ENCODE measurements at regions not wholly inside any gene's neighbourhood (a gene's known extent, or its start where the extent isn't known, plus 50 kb on each side); places are given as distances from the start of the nearest gene placed in this dataset.

- no peak for ATAC-seq (ENCODE audit: low read depth)
- Histone ChIP-seq H3K9me3 (ENCODE audit: control extremely low read depth in 1 of 3, control insufficient read depth in 2 of 3, insufficient read depth in 1 of 3, low read length in 2 of 3) (peaks cover 0 to 5% (median 2%) of the 10 kb centered on the region in 3 donors), H3K79me2 (ENCODE audit: control insufficient read depth, insufficient read depth, low read length) (no peaks in the 10 kb centered on the region), H3K36me3 (replicated peaks in 1 of 2; ENCODE audit: control extremely low read depth in 1 of 2, control insufficient read depth in 1 of 2, extremely low read depth in 1 of 2, insufficient read depth in 2 of 2, low read length in 1 of 2) (no peaks in the 10 kb centered on the region), H4K20me1 (ENCODE audit: control insufficient read depth, insufficient read depth, low read length, poor library complexity, severe bottlenecking) (no peaks in the 10 kb centered on the region), H3K27ac (ENCODE audit: low read length in 2 of 2) (no peak overlapping the region), H3K4me2 (replicated peaks; ENCODE audit: low read depth, low read length, poor library complexity, severe bottlenecking) (no peak overlapping the region), H3K4me1 (ENCODE audit: control insufficient read depth in 2 of 2, insufficient read depth in 2 of 2, low read length in 2 of 2) (no peaks in the 10 kb centered on the region), H3K4me3 (ENCODE audit: control extremely low read depth in 1 of 5, extremely low read depth in 1 of 5, insufficient read depth in 1 of 5, low read depth in 2 of 5, low read length in 4 of 5) (no peak overlapping the region), H3K9ac (ENCODE audit: low read length) (no peak overlapping the region), H3K27me3 (replicated peaks in 1 of 4; ENCODE audit: control extremely low read depth in 1 of 4, control insufficient read depth in 3 of 4, insufficient read depth in 4 of 4, low read length in 3 of 4) (peaks cover 0 to 5% (median 1%) of the 10 kb centered on the region in 4 experiments), H2AFZ (ENCODE audit: insufficient read depth, low read depth, low read length, poor library complexity, severe bottlenecking) (no peak overlapping the region)
- Mint-ChIP-seq H3K4me1 (no peaks in the 10 kb centered on the region), H3K9me3 (ENCODE audit: insufficient read depth) (peaks cover 3% of the 10 kb centered on the region), H3K27ac (no peak overlapping the region), H3K4me3 (no peak overlapping the region), H3K27me3 (peaks cover 17% of the 10 kb centered on the region)
- POLR2A ChIA-PET, result no interaction called here
- no CpG with 5 or more reads among the region's 2 CpGs for WGBS (ENCODE audit: insufficient coverage)
- intact Hi-C loops (cut with micrococcal nuclease), result no loop called here
- no peak for TF ChIP-seq CTCF (IDR thresholded peaks at IDR 0.05)
- no peak for TF ChIP-seq EZH2 (IDR thresholded peaks at IDR 0.05; ENCODE audit: borderline replicate concordance, insufficient read depth, low read depth, low read length, poor library complexity, severe bottlenecking)
- CTCF ChIA-PET, result interaction anchor here (0.5 to 1.0 kb wide), 2 partner anchors 16 to 313 kb away, joined by 3 read pairs; no protein-coding TSS in a partner anchor
- DNase-seq, result no peak
These were observed 96.6 kb downstream of the NOC3L start for GRCh38 chr10:94266091-94266490.

GRCh38 chr10:94268652-94269051 is 94.1 kb downstream of the NOC3L start:
- no peak for DNase-seq
- Histone ChIP-seq H3K79me2 (ENCODE audit: control insufficient read depth, insufficient read depth, low read length) (no peaks in the 10 kb centered on the region), H3K36me3 (replicated peaks in 1 of 2; ENCODE audit: control extremely low read depth in 1 of 2, control insufficient read depth in 1 of 2, extremely low read depth in 1 of 2, insufficient read depth in 2 of 2, low read length in 1 of 2) (no peaks in the 10 kb centered on the region), H3K4me3 (ENCODE audit: control extremely low read depth in 1 of 5, extremely low read depth in 1 of 5, insufficient read depth in 1 of 5, low read depth in 2 of 5, low read length in 4 of 5) (no peak overlapping the region), H3K27ac (ENCODE audit: low read length in 2 of 2) (no peak overlapping the region), H2AFZ (ENCODE audit: insufficient read depth, low read depth, low read length, poor library complexity, severe bottlenecking) (no peak overlapping the region), H3K4me2 (replicated peaks; ENCODE audit: low read depth, low read length, poor library complexity, severe bottlenecking) (no peak overlapping the region), H3K9ac (ENCODE audit: low read length) (no peak overlapping the region), H4K20me1 (ENCODE audit: control insufficient read depth, insufficient read depth, low read length, poor library complexity, severe bottlenecking) (no peaks in the 10 kb centered on the region), H3K9me3 (ENCODE audit: control extremely low read depth in 1 of 3, control insufficient read depth in 2 of 3, insufficient read depth in 1 of 3, low read length in 2 of 3) (peaks cover 2 to 15% (median 8%) of the 10 kb centered on the region in 3 donors), H3K27me3 (replicated peaks in 1 of 4; ENCODE audit: control extremely low read depth in 1 of 4, control insufficient read depth in 3 of 4, insufficient read depth in 4 of 4, low read length in 3 of 4) (peaks cover 0 to 5% (median 0%) of the 10 kb centered on the region in 4 experiments), H3K4me1 (ENCODE audit: control insufficient read depth in 2 of 2, insufficient read depth in 2 of 2, low read length in 2 of 2) (no peaks in the 10 kb centered on the region)
- TF ChIP-seq CTCF (IDR thresholded peaks at IDR 0.05) (no peak), EZH2 (IDR thresholded peaks at IDR 0.05; ENCODE audit: borderline replicate concordance, insufficient read depth, low read depth, low read length, poor library complexity, severe bottlenecking) (no peak)
- ChIA-PET CTCF (interaction anchor here (1.0 kb wide), 1 partner anchor 9 kb away, joined by 3 read pairs; no protein-coding TSS in a partner anchor), POLR2A (no interaction called here)
- 69% methylated on average over 3 of the region's 6 CpGs for WGBS (ENCODE audit: insufficient coverage)
- no peaks in the 10 kb centered on the region for H3K4me1 Mint-ChIP-seq
- H3K9me3 Mint-ChIP-seq (ENCODE audit: insufficient read depth), result peaks cover 13% of the 10 kb centered on the region
- H3K4me3 Mint-ChIP-seq, result no peak overlapping the region
- H3K27ac Mint-ChIP-seq, result no peak overlapping the region
- H3K27me3 Mint-ChIP-seq, result peaks cover 11% of the 10 kb centered on the region
- no peak for ATAC-seq (ENCODE audit: low read depth)
- intact Hi-C loops (cut with micrococcal nuclease), result no loop called here
